ENCODE measurements at regions not wholly inside any gene's neighbourhood (a gene's known extent, or its start where the extent isn't known, plus 50 kb on each side); places are given as distances from the start of the nearest gene placed in this dataset.

GRCh38 chr12:115736360-115736759 lies 541.1 kb downstream of the MED13L start:
- TF ChIP-seq, protein P1, sequence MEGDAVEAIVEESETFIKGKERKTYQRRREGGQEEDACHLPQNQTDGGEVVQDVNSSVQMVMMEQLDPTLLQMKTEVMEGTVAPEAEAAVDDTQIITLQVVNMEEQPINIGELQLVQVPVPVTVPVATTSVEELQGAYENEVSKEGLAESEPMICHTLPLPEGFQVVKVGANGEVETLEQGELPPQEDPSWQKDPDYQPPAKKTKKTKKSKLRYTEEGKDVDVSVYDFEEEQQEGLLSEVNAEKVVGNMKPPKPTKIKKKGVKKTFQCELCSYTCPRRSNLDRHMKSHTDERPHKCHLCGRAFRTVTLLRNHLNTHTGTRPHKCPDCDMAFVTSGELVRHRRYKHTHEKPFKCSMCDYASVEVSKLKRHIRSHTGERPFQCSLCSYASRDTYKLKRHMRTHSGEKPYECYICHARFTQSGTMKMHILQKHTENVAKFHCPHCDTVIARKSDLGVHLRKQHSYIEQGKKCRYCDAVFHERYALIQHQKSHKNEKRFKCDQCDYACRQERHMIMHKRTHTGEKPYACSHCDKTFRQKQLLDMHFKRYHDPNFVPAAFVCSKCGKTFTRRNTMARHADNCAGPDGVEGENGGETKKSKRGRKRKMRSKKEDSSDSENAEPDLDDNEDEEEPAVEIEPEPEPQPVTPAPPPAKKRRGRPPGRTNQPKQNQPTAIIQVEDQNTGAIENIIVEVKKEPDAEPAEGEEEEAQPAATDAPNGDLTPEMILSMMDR (IDR thresholded peaks at IDR 0.05; ENCODE audit: low read depth, low read length, missing input control): no peak
- no peak for TF ChIP-seq RAD21 (IDR thresholded peaks at IDR 0.05)
- TF ChIP-seq GABPA (IDR thresholded peaks at IDR 0.05 in 1 of 2, conservative IDR thresholded peaks at IDR 0.05 in 1 of 2): no peak
- TF ChIP-seq TAF1 (conservative IDR thresholded peaks at IDR 0.05): no peak
- TF ChIP-seq, protein P2, sequence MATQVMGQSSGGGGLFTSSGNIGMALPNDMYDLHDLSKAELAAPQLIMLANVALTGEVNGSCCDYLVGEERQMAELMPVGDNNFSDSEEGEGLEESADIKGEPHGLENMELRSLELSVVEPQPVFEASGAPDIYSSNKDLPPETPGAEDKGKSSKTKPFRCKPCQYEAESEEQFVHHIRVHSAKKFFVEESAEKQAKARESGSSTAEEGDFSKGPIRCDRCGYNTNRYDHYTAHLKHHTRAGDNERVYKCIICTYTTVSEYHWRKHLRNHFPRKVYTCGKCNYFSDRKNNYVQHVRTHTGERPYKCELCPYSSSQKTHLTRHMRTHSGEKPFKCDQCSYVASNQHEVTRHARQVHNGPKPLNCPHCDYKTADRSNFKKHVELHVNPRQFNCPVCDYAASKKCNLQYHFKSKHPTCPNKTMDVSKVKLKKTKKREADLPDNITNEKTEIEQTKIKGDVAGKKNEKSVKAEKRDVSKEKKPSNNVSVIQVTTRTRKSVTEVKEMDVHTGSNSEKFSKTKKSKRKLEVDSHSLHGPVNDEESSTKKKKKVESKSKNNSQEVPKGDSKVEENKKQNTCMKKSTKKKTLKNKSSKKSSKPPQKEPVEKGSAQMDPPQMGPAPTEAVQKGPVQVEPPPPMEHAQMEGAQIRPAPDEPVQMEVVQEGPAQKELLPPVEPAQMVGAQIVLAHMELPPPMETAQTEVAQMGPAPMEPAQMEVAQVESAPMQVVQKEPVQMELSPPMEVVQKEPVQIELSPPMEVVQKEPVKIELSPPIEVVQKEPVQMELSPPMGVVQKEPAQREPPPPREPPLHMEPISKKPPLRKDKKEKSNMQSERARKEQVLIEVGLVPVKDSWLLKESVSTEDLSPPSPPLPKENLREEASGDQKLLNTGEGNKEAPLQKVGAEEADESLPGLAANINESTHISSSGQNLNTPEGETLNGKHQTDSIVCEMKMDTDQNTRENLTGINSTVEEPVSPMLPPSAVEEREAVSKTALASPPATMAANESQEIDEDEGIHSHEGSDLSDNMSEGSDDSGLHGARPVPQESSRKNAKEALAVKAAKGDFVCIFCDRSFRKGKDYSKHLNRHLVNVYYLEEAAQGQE (IDR thresholded peaks at IDR 0.05): no peak
- no peak for TF ChIP-seq FOXA1 (IDR thresholded peaks at IDR 0.05)
- TF ChIP-seq HNF4A (conservative IDR thresholded peaks at IDR 0.05): no peak
- TF ChIP-seq, protein P3, sequence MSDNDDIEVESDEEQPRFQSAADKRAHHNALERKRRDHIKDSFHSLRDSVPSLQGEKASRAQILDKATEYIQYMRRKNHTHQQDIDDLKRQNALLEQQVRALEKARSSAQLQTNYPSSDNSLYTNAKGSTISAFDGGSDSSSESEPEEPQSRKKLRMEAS (IDR thresholded peaks at IDR 0.05): no peak
- TF ChIP-seq SP1 (IDR thresholded peaks at IDR 0.05): no peak
- TF ChIP-seq EGR1 (IDR thresholded peaks at IDR 0.05; ENCODE audit: low read depth in 2 of 2): no peak
- TF ChIP-seq JUND (IDR thresholded peaks at IDR 0.05): no peak
- TF ChIP-seq ATF3 (IDR thresholded peaks at IDR 0.05): no peak
- TF ChIP-seq ZBTB33 (IDR thresholded peaks at IDR 0.05): no peak
- TF ChIP-seq YY1 (IDR thresholded peaks at IDR 0.05): no peak

Data from liver (tissue), 3 donors.